C4-2B (cell line): ENCODE measurements at regions not wholly inside any gene's neighbourhood (a gene's known extent, or its start where the extent isn't known, plus 50 kb on each side); places are given as distances from the start of the nearest gene placed in this dataset.

Experiments used
- H3K27ac ChIP-seq: fragments of 450-650 bp; 2 replicates; pipeline ENCODE4 v1.5.1; 2017
- CTCF ChIP-seq: fragments of 450-650 bp; conservative IDR thresholded peaks from 2 replicates; pipeline ENCODE4 v1.5.1; 2017; ENCODE audit warnings: mild to moderate bottlenecking
- ZFX ChIP-seq: fragments of 450-650 bp; IDR thresholded peaks from 2 replicates; pipeline ENCODE4 v1.6.1; 2017

GRCh38 chr10:59126261-59126660 lies 50.2 kb upstream of the PHYHIPL start:
- TF ChIP-seq ZFX (no peak), CTCF (no peak)

More at GRCh38 chr10:59126261-59126660, 50.2 kb upstream of the PHYHIPL start:
- no peak overlapping the region for H3K27ac ChIP-seq
